Lower lobe of right lung (tissue), 2 donors: ENCODE measurements at regions not wholly inside any gene's neighbourhood (a gene's known extent, or its start where the extent isn't known, plus 50 kb on each side); places are given as distances from the start of the nearest gene placed in this dataset.
A peak's percentile ranks its signal among the peaks of the same experiment; 100 is the strongest.
"Not testable (repeated sequence)": the region's sequence is repeated elsewhere in the genome, so short reads cannot be mapped to it uniquely, and the experiment has no call there.

Experiments used
- ATAC-seq, 2 donors: fragments of 200-7000 bp; cut with Tn5 transposase; one replicate each; pipeline ENCODE4 v1.9.1; 2020 to 2022; ENCODE audit warnings: mild to moderate bottlenecking in 2 of 2, moderate library complexity in 2 of 2
- DNase-seq: peaks from one replicate; pipeline ENCODE4 v3.0.0-alpha.2; 2020
- H3K27ac ChIP-seq: fragments of 200-600 bp; one replicate; pipeline ENCODE4 v1.8.0; 2022
- H3K27me3 ChIP-seq: fragments of 200-600 bp; one replicate; pipeline ENCODE4 v1.8.0; 2022; ENCODE audit warnings: low read depth
- H3K36me3 ChIP-seq: fragments of 200-600 bp; one replicate; pipeline ENCODE4 v1.8.0; 2022; ENCODE audit warnings: mild to moderate bottlenecking
- H3K4me1 ChIP-seq: fragments of 200-600 bp; one replicate; pipeline ENCODE4 v1.8.0; 2022
- H3K4me3 ChIP-seq: fragments of 200-600 bp; one replicate; pipeline ENCODE4 v1.8.0; 2022; ENCODE audit warnings: mild to moderate bottlenecking
- H3K9me3 ChIP-seq: fragments of 200-600 bp; one replicate; pipeline ENCODE4 v1.8.0; 2022
- CTCF ChIP-seq: fragments of 200-600 bp; IDR thresholded peaks from one replicate; pipeline ENCODE4 v1.8.0; 2022; ENCODE audit warnings: antibody characterized with exemption, mild to moderate bottlenecking
- intact Hi-C: fragments of 100-400 bp; cut with DNase I; formaldehyde crosslinking; loops from one replicate; pipeline ENCODE4 v1.11.0; 2022
- donor health status: DM: no; HTN: yes; CAD: no; lungs with severe emphysema.

GRCh38 chrX:22589845-22590244, 317.1 kb downstream of the CBLL2 start:
- intact Hi-C loops, result no loop called here
- no peaks in the 10 kb centered on the region for H3K27me3 ChIP-seq
- H3K4me1 ChIP-seq, result no peaks in the 10 kb centered on the region
- no peaks in the 10 kb centered on the region for H3K36me3 ChIP-seq
- no peak for TF ChIP-seq CTCF
- ATAC-seq (no peak), DNase-seq (no peak)
- no peaks in the 10 kb centered on the region for H3K9me3 ChIP-seq
- no peak overlapping the region for H3K4me3 ChIP-seq
- H3K27ac ChIP-seq, result no peak overlapping the region

GRCh38 chrX:22594766-22595165, 322.1 kb downstream of the CBLL2 start:
- Histone ChIP-seq H3K4me3 (no peak overlapping the region), H3K9me3 (no peaks in the 10 kb centered on the region), H3K27ac (no peak overlapping the region), H3K4me1 (no peaks in the 10 kb centered on the region), H3K36me3 (no peaks in the 10 kb centered on the region), H3K27me3 (no peaks in the 10 kb centered on the region)
- intact Hi-C loops, result no loop called here
- DNase-seq, result no peak
- no peak for TF ChIP-seq CTCF
- ATAC-seq, result no peak

DNA sequence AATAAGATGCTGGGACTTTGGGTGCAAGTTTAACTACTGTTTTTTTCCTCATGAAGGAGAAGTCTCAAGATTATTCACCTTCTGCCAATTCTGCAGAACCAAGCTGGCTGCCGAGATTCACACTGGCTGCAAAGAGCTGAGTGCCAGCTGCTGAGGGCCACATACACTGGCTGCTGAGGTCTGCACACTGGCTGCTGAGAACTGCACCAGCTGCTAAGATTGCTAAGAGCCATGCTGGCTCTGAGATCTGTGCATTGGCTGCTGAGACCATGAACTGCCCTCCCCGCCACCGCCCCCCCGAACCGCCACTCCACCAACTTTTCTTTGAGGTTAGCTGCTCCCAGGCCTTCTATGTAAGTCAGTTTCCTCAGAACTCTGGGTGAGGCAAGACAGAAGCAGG, 330.3 kb downstream of the CBLL2 start:
- Histone ChIP-seq H3K4me3 (no peak overlapping the region), H3K36me3 (no peaks in the 10 kb centered on the region), H3K27ac (no peak overlapping the region), H3K9me3 (no peaks in the 10 kb centered on the region), H3K27me3 (no peaks in the 10 kb centered on the region), H3K4me1 (no peaks in the 10 kb centered on the region)
- no peak for ATAC-seq
- TF ChIP-seq CTCF, result no peak
- intact Hi-C loops, result no loop called here
- no peak for DNase-seq

- H3K27ac ChIP-seq, H3K4me3 ChIP-seq, H3K27me3 ChIP-seq, H3K4me1 ChIP-seq, H3K36me3 ChIP-seq, DNase-seq, intact Hi-C loops, ATAC-seq, H3K9me3 ChIP-seq: not testable (repeated sequence)
Observed at GRCh38 chrX:22609452-22609851, 336.7 kb downstream of the CBLL2 start.

DNA sequence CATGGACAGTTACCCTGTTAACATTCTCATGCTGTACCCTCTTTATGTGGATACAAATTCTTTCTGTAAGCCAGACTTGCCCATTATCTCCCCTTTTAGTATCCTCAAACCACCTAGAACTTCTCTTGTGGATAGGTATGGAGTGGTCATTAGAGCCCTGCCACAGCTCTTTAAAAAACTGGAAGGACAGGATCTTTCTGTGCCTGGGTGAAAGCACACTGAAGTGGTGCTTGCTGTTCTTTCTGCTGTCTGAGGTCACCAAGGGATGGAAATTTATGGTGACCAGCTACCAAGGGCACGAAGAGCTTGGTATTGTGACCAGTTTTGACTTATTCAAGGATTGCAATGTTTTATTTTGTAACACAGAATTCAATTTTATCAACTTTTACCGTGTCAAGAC, 344.2 kb downstream of the CBLL2 start:
- Histone ChIP-seq H3K36me3 (no peaks in the 10 kb centered on the region), H3K9me3 (no peaks in the 10 kb centered on the region), H3K4me3 (no peak overlapping the region), H3K4me1 (no peaks in the 10 kb centered on the region), H3K27ac (no peak overlapping the region), H3K27me3 (no peaks in the 10 kb centered on the region)
- intact Hi-C loops, result no loop called here
- no peak for TF ChIP-seq CTCF
- DNase-seq (no peak), ATAC-seq (peak; percentile 51 to 53)

- no peak for ATAC-seq
- no peak for TF ChIP-seq CTCF
- intact Hi-C loops, result no loop called here
- Histone ChIP-seq H3K9me3 (no peaks in the 10 kb centered on the region), H3K36me3 (no peaks in the 10 kb centered on the region), H3K4me3 (no peak overlapping the region), H3K27me3 (no peaks in the 10 kb centered on the region), H3K4me1 (no peaks in the 10 kb centered on the region), H3K27ac (no peak overlapping the region)
- no peak for DNase-seq
Observed at GRCh38 chrX:22627576-22627975, 354.9 kb downstream of the CBLL2 start.
